ENCODE measurements at regions not wholly inside any gene's neighbourhood (a gene's known extent, or its start where the extent isn't known, plus 50 kb on each side); places are given as distances from the start of the nearest gene placed in this dataset.
"Not testable (repeated sequence)": the region's sequence is repeated elsewhere in the genome, so short reads cannot be mapped to it uniquely, and the experiment has no call there.

GRCh38 chr6:134750669-134751068 lies 199.2 kb downstream of the ALDH8A1 start:
- ChIA-PET CTCF (interaction anchor here (0.8 kb wide), 1 partner anchor 16 kb away, joined by 4 read pairs; no protein-coding TSS in a partner anchor), POLR2A (no interaction called here)
- H3K4me3 ChIP-seq = no peak overlapping the region
- no peak for TF ChIP-seq MYC (IDR thresholded peaks at IDR 0.05; ENCODE audit: borderline replicate concordance, low read length)
- TF ChIP-seq CBX8 (IDR thresholded peaks at IDR 0.05) = no peak
- no peak for TF ChIP-seq HDAC2 (IDR thresholded peaks at IDR 0.05)
- TF ChIP-seq HOXB13 (CRISPR knock-in tag; IDR thresholded peaks at IDR 0.05; ENCODE audit: low read depth) = no peak
- no peak for TF ChIP-seq NR3C1 (IDR thresholded peaks at IDR 0.05)
- TF ChIP-seq ZFP36 (IDR thresholded peaks at IDR 0.05; ENCODE audit: borderline replicate concordance, partially characterized antibody) = no peak
- TF ChIP-seq HMGXB4 (CRISPR knock-in tag; IDR thresholded peaks at IDR 0.05; ENCODE audit: borderline replicate concordance) = no peak
- no peak for TF ChIP-seq HOXB5 (CRISPR knock-in tag; IDR thresholded peaks at IDR 0.05)
- no peak for TF ChIP-seq ZC3H11A (IDR thresholded peaks at IDR 0.05)
- no peak for TF ChIP-seq RAD21 (conservative IDR thresholded peaks at IDR 0.05 in 1 of 2, IDR thresholded peaks at IDR 0.05 in 1 of 2)
- no peak for TF ChIP-seq GATA3 (IDR thresholded peaks at IDR 0.05; ENCODE audit: borderline replicate concordance)
- no peak for TF ChIP-seq SREBF2 (IDR thresholded peaks at IDR 0.05)
- TF ChIP-seq E2F6 (IDR thresholded peaks at IDR 0.05; ENCODE audit: borderline replicate concordance, low read depth) = no peak
- no peak for TF ChIP-seq JUNB (IDR thresholded peaks at IDR 0.05)
- no peak for TF ChIP-seq ESRRA (IDR thresholded peaks at IDR 0.05; ENCODE audit: borderline replicate concordance, low read length)
- no peak overlapping the region for H3K27ac ChIP-seq
- FAIRE-seq (no peak), DNase-seq (ENCODE audit: low read depth in 1 of 2, low spot score in 1 of 2) (no peak), ATAC-seq (no peak)
- no peaks in the 10 kb centered on the region for H3K4me1 ChIP-seq
- no peak overlapping the region for H3K4me2 ChIP-seq
- H3K9me3 ChIP-seq = no peaks in the 10 kb centered on the region

DNA sequence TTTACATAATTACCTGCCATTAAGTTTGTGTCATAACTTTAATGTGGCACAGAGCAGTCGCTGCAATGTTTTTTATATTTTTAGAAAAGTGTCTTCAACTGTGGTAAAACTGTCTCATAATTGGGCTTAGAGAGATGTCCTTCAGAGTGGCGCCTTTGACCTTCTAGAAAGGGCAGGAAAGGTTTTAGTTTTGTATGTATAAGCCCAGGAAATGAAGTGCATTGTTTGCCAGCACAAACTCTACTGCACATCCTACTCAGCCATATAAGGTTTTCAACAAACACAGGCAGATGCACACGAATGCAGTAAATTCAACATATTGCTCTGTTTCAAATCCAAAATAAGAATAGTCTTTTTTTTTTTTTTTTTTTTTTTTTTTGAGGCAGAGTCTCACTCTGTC lies 201.4 kb downstream of the ALDH8A1 start:
- ChIA-PET CTCF (no interaction called here), POLR2A (no interaction called here)
- no peaks in the 10 kb centered on the region for H3K9me3 ChIP-seq
- WGBS (ENCODE audit: missing lambda C conversion rate) = 72% methylated on average over 3 of the region's 3 CpGs
- ATAC-seq (no peak), FAIRE-seq (no peak), DNase-seq (ENCODE audit: low read depth in 1 of 2, low spot score in 1 of 2) (no peak)
- no peak for TF ChIP-seq SMC3 (IDR thresholded peaks at IDR 0.05)
- H3K27ac ChIP-seq = no peak overlapping the region
- H3K4me3 ChIP-seq = no peak overlapping the region
- no peaks in the 10 kb centered on the region for H3K4me1 ChIP-seq
- H3K4me2 ChIP-seq = no peak overlapping the region

DNA sequence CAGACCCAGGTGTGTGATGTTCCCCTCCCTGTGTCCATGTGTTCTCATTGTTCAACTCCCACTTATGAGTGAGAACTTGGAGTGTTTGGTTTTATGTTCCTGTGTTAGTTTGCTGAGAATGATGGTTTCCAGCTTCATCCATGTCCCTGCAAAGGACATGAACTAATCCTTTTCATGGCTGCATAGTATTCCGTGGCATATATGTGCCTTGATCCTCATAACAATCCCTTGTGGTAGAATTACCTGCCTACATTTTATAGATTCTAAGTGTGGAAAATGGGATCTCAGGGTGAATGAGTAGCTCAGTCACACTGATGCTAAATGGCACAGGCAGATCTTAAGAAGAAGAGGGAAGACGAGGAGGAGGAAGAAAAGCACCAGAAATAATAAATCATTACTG lies 202.7 kb downstream of the ALDH8A1 start:
- CTCF ChIA-PET; H3K4me2 ChIP-seq; POLR2A ChIA-PET; DNase-seq (ENCODE audit: low read depth in 1 of 2, low spot score in 1 of 2); ATAC-seq; FAIRE-seq; H3K4me3 ChIP-seq; H3K4me1 ChIP-seq; H3K27ac ChIP-seq; H3K9me3 ChIP-seq: not testable (repeated sequence)
- WGBS (ENCODE audit: missing lambda C conversion rate) = 59% methylated on average over 2 of the region's 2 CpGs

GRCh38 chr6:134746140-134746539 lies 203.8 kb downstream of the ALDH8A1 start:
- Histone ChIP-seq H3K27ac (no peak overlapping the region), H3K4me3 (no peak overlapping the region), H3K4me2 (no peak overlapping the region), H3K9me3 (no peaks in the 10 kb centered on the region), H3K4me1 (peaks cover 1% of the 10 kb centered on the region; the same call in 2 of the 3 replicates)
- no peak for FAIRE-seq
- WGBS (ENCODE audit: missing lambda C conversion rate) = 25% methylated on average over 2 of the region's 2 CpGs
- no peak for DNase-seq (ENCODE audit: low read depth in 1 of 2, low spot score in 1 of 2)
- TF ChIP-seq BHLHE40 (IDR thresholded peaks at IDR 0.05; ENCODE audit: low read depth, low read length) (no peak), ZNF302 (CRISPR knock-in tag; IDR thresholded peaks at IDR 0.05) (no peak), FOXS1 (CRISPR knock-in tag; IDR thresholded peaks at IDR 0.05) (no peak), ZSCAN20 (CRISPR knock-in tag; IDR thresholded peaks at IDR 0.05) (no peak), TFCP2L1 (CRISPR knock-in tag; IDR thresholded peaks at IDR 0.05) (no peak), MAFK (IDR thresholded peaks at IDR 0.05; ENCODE audit: partially characterized antibody) (no peak), MAZ (IDR thresholded peaks at IDR 0.05; ENCODE audit: borderline replicate concordance, low read depth, low read length) (no peak), POLR2A (IDR thresholded peaks at IDR 0.05; ENCODE audit: low read length) (no peak), EP300 (IDR thresholded peaks at IDR 0.05) (no peak), CHD2 (IDR thresholded peaks at IDR 0.05; ENCODE audit: low read length, partially characterized antibody) (no peak), ESRRA (IDR thresholded peaks at IDR 0.05; ENCODE audit: borderline replicate concordance, low read length) (no peak), EHF (CRISPR knock-in tag; IDR thresholded peaks at IDR 0.05) (no peak), JUN (IDR thresholded peaks at IDR 0.05) (no peak)
- TF ChIP-seq, protein P1, sequence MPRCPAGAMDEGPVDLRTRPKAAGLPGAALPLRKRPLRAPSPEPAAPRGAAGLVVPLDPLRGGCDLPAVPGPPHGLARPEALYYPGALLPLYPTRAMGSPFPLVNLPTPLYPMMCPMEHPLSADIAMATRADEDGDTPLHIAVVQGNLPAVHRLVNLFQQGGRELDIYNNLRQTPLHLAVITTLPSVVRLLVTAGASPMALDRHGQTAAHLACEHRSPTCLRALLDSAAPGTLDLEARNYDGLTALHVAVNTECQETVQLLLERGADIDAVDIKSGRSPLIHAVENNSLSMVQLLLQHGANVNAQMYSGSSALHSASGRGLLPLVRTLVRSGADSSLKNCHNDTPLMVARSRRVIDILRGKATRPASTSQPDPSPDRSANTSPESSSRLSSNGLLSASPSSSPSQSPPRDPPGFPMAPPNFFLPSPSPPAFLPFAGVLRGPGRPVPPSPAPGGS (IDR thresholded peaks at IDR 0.05) = no peak
- ChIA-PET POLR2A (no interaction called here), CTCF (no interaction called here)
- ATAC-seq = peak; percentile 43 to 61; a peak in 3 of 6 replicates

DNA sequence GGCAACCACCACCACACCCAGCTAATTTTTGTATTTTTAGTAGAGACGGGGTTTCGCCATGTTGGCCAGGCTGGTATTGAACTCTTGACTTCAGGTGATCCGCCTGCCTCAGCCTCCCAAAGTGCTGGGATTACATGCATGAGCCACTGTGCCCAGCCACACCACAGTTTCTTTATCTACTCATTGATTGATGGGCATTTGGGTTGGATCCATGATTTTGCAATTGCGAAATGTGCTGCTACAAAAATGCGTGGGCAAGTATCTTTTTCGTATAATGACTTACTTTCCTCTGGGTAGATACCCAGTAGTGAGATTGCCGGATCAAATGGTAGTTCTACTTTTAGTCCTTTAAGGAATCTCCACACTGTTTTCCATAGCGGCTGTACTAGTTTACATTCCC lies 204.7 kb downstream of the ALDH8A1 start:
- H3K4me3 ChIP-seq; H3K4me2 ChIP-seq; DNase-seq (ENCODE audit: low read depth in 1 of 2, low spot score in 1 of 2); FAIRE-seq; H3K27ac ChIP-seq; H3K9me3 ChIP-seq; ATAC-seq; POLR2A ChIA-PET: not testable (repeated sequence)
- CTCF ChIA-PET = interaction anchor here (1.8 kb wide), 1 partner anchor 78 kb away, joined by 6 read pairs; no protein-coding TSS in a partner anchor
- 94% methylated on average over 8 of the region's 8 CpGs for WGBS (ENCODE audit: missing lambda C conversion rate)
- H3K4me1 ChIP-seq = peaks cover 11% of the 10 kb centered on the region
